ENCODE measurements at regions not wholly inside any gene's neighbourhood (a gene's known extent, or its start where the extent isn't known, plus 50 kb on each side); places are given as distances from the start of the nearest gene placed in this dataset.

GRCh38 chrX:97763391-97763790, 879.7 kb downstream of the RPA4 start:
- TF ChIP-seq POLR2A (IDR thresholded peaks at IDR 0.05; ENCODE audit: low read depth, low read length) (no peak), EZH2 (IDR thresholded peaks at IDR 0.05; ENCODE audit: borderline replicate concordance, low read depth, low read length, severe bottlenecking) (no peak), CTCF (IDR thresholded peaks at IDR 0.05; ENCODE audit: extremely low read depth in 1 of 2, insufficient read depth in 1 of 2, low read depth in 1 of 2, low read length in 2 of 2) (no peak), MYC (IDR thresholded peaks at IDR 0.05; ENCODE audit: low read depth, low read length) (no peak), FOS (IDR thresholded peaks at IDR 0.05; ENCODE audit: borderline replicate concordance, insufficient read depth, low read length) (no peak), MAX (IDR thresholded peaks at IDR 0.05; ENCODE audit: insufficient read depth, insufficient read length) (no peak), JUN (IDR thresholded peaks at IDR 0.05; ENCODE audit: borderline replicate concordance, insufficient read depth, insufficient read length, low read depth) (no peak)
